ENCODE measurements at regions not wholly inside any gene's neighbourhood (a gene's known extent, or its start where the extent isn't known, plus 50 kb on each side); places are given as distances from the start of the nearest gene placed in this dataset.

GRCh38 chr2:21781962-21782361, 658.2 kb downstream of the TDRD15 start:
- WGBS (ENCODE audit: missing lambda C conversion rate), result 4% methylated on average over 2 of the region's 2 CpGs
- TF ChIP-seq HMGXB4 (CRISPR knock-in tag; IDR thresholded peaks at IDR 0.05; ENCODE audit: borderline replicate concordance), result no peak
- TF ChIP-seq TP53 (CRISPR knock-in tag; IDR thresholded peaks at IDR 0.05), result no peak
- no peak for TF ChIP-seq HES2 (IDR thresholded peaks at IDR 0.05)
- no peak for TF ChIP-seq NR3C1 (IDR thresholded peaks at IDR 0.05)
- TF ChIP-seq NFE2L2 (conservative IDR thresholded peaks at IDR 0.05; ENCODE audit: low read length), result no peak
- no peak for TF ChIP-seq ZFP36 (IDR thresholded peaks at IDR 0.05; ENCODE audit: borderline replicate concordance, partially characterized antibody)
- no peak for TF ChIP-seq HOXB13 (CRISPR knock-in tag; IDR thresholded peaks at IDR 0.05; ENCODE audit: low read depth)
- TF ChIP-seq PBX3 (IDR thresholded peaks at IDR 0.05), result no peak
- TF ChIP-seq RARB (CRISPR knock-in tag; IDR thresholded peaks at IDR 0.05), result no peak
- TF ChIP-seq REST (IDR thresholded peaks at IDR 0.05), result no peak
- no peak for TF ChIP-seq CBX8 (IDR thresholded peaks at IDR 0.05)
- no peak for TF ChIP-seq CHD2 (IDR thresholded peaks at IDR 0.05; ENCODE audit: low read length, partially characterized antibody)
- no peak for TF ChIP-seq EP300 (IDR thresholded peaks at IDR 0.05)
- no peak for TF ChIP-seq ZC3H11A (IDR thresholded peaks at IDR 0.05)
- no peak for TF ChIP-seq CBX2 (IDR thresholded peaks at IDR 0.05; ENCODE audit: borderline replicate concordance, low read depth)
- TF ChIP-seq ESRRA (IDR thresholded peaks at IDR 0.05; ENCODE audit: borderline replicate concordance, low read length), result no peak
- TF ChIP-seq CHD4 (IDR thresholded peaks at IDR 0.05; ENCODE audit: borderline replicate concordance), result no peak
- TF ChIP-seq ELK1 (IDR thresholded peaks at IDR 0.05; ENCODE audit: low read depth, low read length), result no peak
- TF ChIP-seq HOXB5 (CRISPR knock-in tag; IDR thresholded peaks at IDR 0.05), result no peak

GRCh38 chr2:21782866-21783265, 659.1 kb downstream of the TDRD15 start:
- FAIRE-seq (no peak), ATAC-seq (no peak), DNase-seq (ENCODE audit: low read depth in 1 of 2, low spot score in 1 of 2) (no peak)
- TF ChIP-seq CBX8 (IDR thresholded peaks at IDR 0.05), result no peak
- TF ChIP-seq CBX2 (IDR thresholded peaks at IDR 0.05; ENCODE audit: borderline replicate concordance, low read depth), result no peak
- TF ChIP-seq JUN (IDR thresholded peaks at IDR 0.05), result no peak
- no peak for TF ChIP-seq CEBPB (IDR thresholded peaks at IDR 0.05)
- TF ChIP-seq HOXB13 (CRISPR knock-in tag; IDR thresholded peaks at IDR 0.05; ENCODE audit: low read depth), result no peak
- TF ChIP-seq EHMT2 (IDR thresholded peaks at IDR 0.05; ENCODE audit: low read depth), result no peak
- TF ChIP-seq CHD4 (IDR thresholded peaks at IDR 0.05; ENCODE audit: borderline replicate concordance), result no peak
- TF ChIP-seq RFX5 (IDR thresholded peaks at IDR 0.05), result no peak
- TF ChIP-seq KDM5A (IDR thresholded peaks at IDR 0.05), result no peak
- no peak for TF ChIP-seq ZNF302 (CRISPR knock-in tag; IDR thresholded peaks at IDR 0.05)
- no peak for TF ChIP-seq POLR2A (IDR thresholded peaks at IDR 0.05; ENCODE audit: low read length)
- no peak for TF ChIP-seq MYC (IDR thresholded peaks at IDR 0.05; ENCODE audit: borderline replicate concordance, low read length)
- TF ChIP-seq TP53 (CRISPR knock-in tag; IDR thresholded peaks at IDR 0.05), result no peak
- no peak for TF ChIP-seq ZC3H11A (IDR thresholded peaks at IDR 0.05)
- no peak for TF ChIP-seq CHD2 (IDR thresholded peaks at IDR 0.05; ENCODE audit: low read length, partially characterized antibody)
- TF ChIP-seq MAFK (IDR thresholded peaks at IDR 0.05; ENCODE audit: partially characterized antibody), result no peak
- no peak for TF ChIP-seq NFE2L2 (conservative IDR thresholded peaks at IDR 0.05; ENCODE audit: low read length)
- ChIA-PET POLR2A (no interaction called here), CTCF (no interaction called here)
- WGBS (ENCODE audit: missing lambda C conversion rate), result 18% methylated on average over 6 of the region's 6 CpGs
- Histone ChIP-seq H3K9me3 (0 out of 3 replicates have a peak, but pooled peaks cover 5% of the 10 kb centered on the region), H3K4me2 (no peak overlapping the region), H3K4me1 (no peaks in the 10 kb centered on the region), H3K27ac (no peak overlapping the region), H3K4me3 (no peak overlapping the region)

More at GRCh38 chr2:21781962-21782361, 658.2 kb downstream of the TDRD15 start:
- CTCF ChIA-PET, result no interaction called here
- no peaks in the 10 kb centered on the region for H3K4me1 ChIP-seq
- DNase-seq (ENCODE audit: low read depth in 1 of 2, low spot score in 1 of 2) (no peak), FAIRE-seq (no peak), ATAC-seq (no peak)
- H3K27ac ChIP-seq, result no peak overlapping the region
- H3K9me3 ChIP-seq, result 0 out of 3 replicates have a peak, but pooled peaks cover 5% of the 10 kb centered on the region
- H3K4me2 ChIP-seq, result no peak overlapping the region
- POLR2A ChIA-PET, result no interaction called here
- H3K4me3 ChIP-seq, result no peak overlapping the region
